ENCODE measurements at regions not wholly inside any gene's neighbourhood (a gene's known extent, or its start where the extent isn't known, plus 50 kb on each side); places are given as distances from the start of the nearest gene placed in this dataset.

- Histone ChIP-seq H3K4me1 (ENCODE audit: control insufficient read depth in 2 of 2, insufficient read depth in 2 of 2, low read length in 2 of 2) (no peaks in the 10 kb centered on the region), H3K9me3 (ENCODE audit: control insufficient read depth in 2 of 2, insufficient read depth in 1 of 2, low read length in 1 of 2) (no peaks in the 10 kb centered on the region), H3K4me3 (ENCODE audit: low read length in 2 of 2) (no peak overlapping the region), H3K27me3 (ENCODE audit: control insufficient read depth in 2 of 2, insufficient read depth in 1 of 2, low read length in 1 of 2) (no peaks in the 10 kb centered on the region), H3K27ac (ENCODE audit: low read depth in 1 of 2, low read length in 1 of 2) (no peak overlapping the region), H3K36me3 (ENCODE audit: control insufficient read depth in 2 of 2, insufficient read depth in 2 of 2, low read length in 1 of 2) (no peaks in the 10 kb centered on the region)
- 87% methylated on average over 2 of the region's 2 CpGs for WGBS
- no peak for DNase-seq (ENCODE audit: low read depth in 6 of 9, low spot score in 9 of 9)
These were observed 175.0 kb upstream of the LMNTD1 start for GRCh38 chr12:25728056-25728595.

- Histone ChIP-seq H3K9me3 (ENCODE audit: control insufficient read depth in 2 of 2, insufficient read depth in 1 of 2, low read length in 1 of 2) (no peaks in the 10 kb centered on the region), H3K4me3 (ENCODE audit: low read length in 2 of 2) (no peak overlapping the region), H3K4me1 (ENCODE audit: control insufficient read depth in 2 of 2, insufficient read depth in 2 of 2, low read length in 2 of 2) (no peaks in the 10 kb centered on the region), H3K27ac (ENCODE audit: low read depth in 1 of 2, low read length in 1 of 2) (no peak overlapping the region), H3K27me3 (ENCODE audit: control insufficient read depth in 2 of 2, insufficient read depth in 1 of 2, low read length in 1 of 2) (no peaks in the 10 kb centered on the region), H3K36me3 (ENCODE audit: control insufficient read depth in 2 of 2, insufficient read depth in 2 of 2, low read length in 1 of 2) (no peaks in the 10 kb centered on the region)
- DNase-seq (ENCODE audit: low read depth in 6 of 9, low spot score in 9 of 9): peak in 1 of 9 donors; percentile 26
- 41% methylated on average over 5 of the region's 5 CpGs for WGBS
These were observed 177.6 kb upstream of the LMNTD1 start for GRCh38 chr12:25730489-25731349.

- Histone ChIP-seq H3K9me3 (ENCODE audit: control insufficient read depth in 2 of 2, insufficient read depth in 1 of 2, low read length in 1 of 2) (no peaks in the 10 kb centered on the region), H3K4me1 (ENCODE audit: control insufficient read depth in 2 of 2, insufficient read depth in 2 of 2, low read length in 2 of 2) (no peaks in the 10 kb centered on the region), H3K27ac (ENCODE audit: low read depth in 1 of 2, low read length in 1 of 2) (no peak overlapping the region), H3K36me3 (ENCODE audit: control insufficient read depth in 2 of 2, insufficient read depth in 2 of 2, low read length in 1 of 2) (no peaks in the 10 kb centered on the region), H3K4me3 (ENCODE audit: low read length in 2 of 2) (no peak overlapping the region), H3K27me3 (ENCODE audit: control insufficient read depth in 2 of 2, insufficient read depth in 1 of 2, low read length in 1 of 2) (no peaks in the 10 kb centered on the region)
- DNase-seq (ENCODE audit: low read depth in 6 of 9, low spot score in 9 of 9): no peak
- WGBS: 97% methylated on average over 1 of the region's 1 CpG
These were observed 180.5 kb upstream of the LMNTD1 start for GRCh38 chr12:25733541-25733940.

GRCh38 chr12:25734529-25735180 is 181.6 kb upstream of the LMNTD1 start:
- WGBS: 78% methylated on average over 1 of the region's 1 CpG
- Histone ChIP-seq H3K9me3 (ENCODE audit: control insufficient read depth in 2 of 2, insufficient read depth in 1 of 2, low read length in 1 of 2) (no peaks in the 10 kb centered on the region), H3K4me1 (ENCODE audit: control insufficient read depth in 2 of 2, insufficient read depth in 2 of 2, low read length in 2 of 2) (no peaks in the 10 kb centered on the region), H3K27ac (ENCODE audit: low read depth in 1 of 2, low read length in 1 of 2) (no peak overlapping the region), H3K36me3 (ENCODE audit: control insufficient read depth in 2 of 2, insufficient read depth in 2 of 2, low read length in 1 of 2) (no peaks in the 10 kb centered on the region), H3K27me3 (ENCODE audit: control insufficient read depth in 2 of 2, insufficient read depth in 1 of 2, low read length in 1 of 2) (no peaks in the 10 kb centered on the region), H3K4me3 (ENCODE audit: low read length in 2 of 2) (no peak overlapping the region)
- DNase-seq (ENCODE audit: low read depth in 6 of 9, low spot score in 9 of 9): no peak

GRCh38 chr12:25740617-25741016 is 187.5 kb upstream of the LMNTD1 start:
- 98% methylated on average over 1 of the region's 1 CpG for WGBS
- Histone ChIP-seq H3K4me3 (ENCODE audit: low read length in 2 of 2) (no peak overlapping the region), H3K4me1 (ENCODE audit: control insufficient read depth in 2 of 2, insufficient read depth in 2 of 2, low read length in 2 of 2) (no peaks in the 10 kb centered on the region), H3K36me3 (ENCODE audit: control insufficient read depth in 2 of 2, insufficient read depth in 2 of 2, low read length in 1 of 2) (no peaks in the 10 kb centered on the region), H3K9me3 (ENCODE audit: control insufficient read depth in 2 of 2, insufficient read depth in 1 of 2, low read length in 1 of 2) (no peaks in the 10 kb centered on the region), H3K27me3 (ENCODE audit: control insufficient read depth in 2 of 2, insufficient read depth in 1 of 2, low read length in 1 of 2) (no peaks in the 10 kb centered on the region), H3K27ac (ENCODE audit: low read depth in 1 of 2, low read length in 1 of 2) (no peak overlapping the region)
- DNase-seq (ENCODE audit: low read depth in 6 of 9, low spot score in 9 of 9): no peak

- Histone ChIP-seq H3K9me3 (ENCODE audit: control insufficient read depth in 2 of 2, insufficient read depth in 1 of 2, low read length in 1 of 2) (no peaks in the 10 kb centered on the region), H3K36me3 (ENCODE audit: control insufficient read depth in 2 of 2, insufficient read depth in 2 of 2, low read length in 1 of 2) (no peaks in the 10 kb centered on the region), H3K4me1 (ENCODE audit: control insufficient read depth in 2 of 2, insufficient read depth in 2 of 2, low read length in 2 of 2) (no peaks in the 10 kb centered on the region), H3K27me3 (ENCODE audit: control insufficient read depth in 2 of 2, insufficient read depth in 1 of 2, low read length in 1 of 2) (no peaks in the 10 kb centered on the region), H3K4me3 (ENCODE audit: low read length in 2 of 2) (no peak overlapping the region), H3K27ac (ENCODE audit: low read depth in 1 of 2, low read length in 1 of 2) (no peak overlapping the region)
- WGBS: 100% methylated on average over 1 of the region's 1 CpG
- no peak for DNase-seq (ENCODE audit: low read depth in 6 of 9, low spot score in 9 of 9)
These were observed 188.8 kb upstream of the LMNTD1 start for GRCh38 chr12:25741917-25742316.

GRCh38 chr12:25743679-25744215 is 190.7 kb upstream of the LMNTD1 start:
- H3K27ac ChIP-seq (ENCODE audit: low read depth in 1 of 2, low read length in 1 of 2): no peak overlapping the region
- 75% methylated on average over 5 of the region's 5 CpGs for WGBS
- no peaks in the 10 kb centered on the region for H3K36me3 ChIP-seq (ENCODE audit: control insufficient read depth in 2 of 2, insufficient read depth in 2 of 2, low read length in 1 of 2)
- no peaks in the 10 kb centered on the region for H3K27me3 ChIP-seq (ENCODE audit: control insufficient read depth in 2 of 2, insufficient read depth in 1 of 2, low read length in 1 of 2)
- no peaks in the 10 kb centered on the region for H3K4me1 ChIP-seq (ENCODE audit: control insufficient read depth in 2 of 2, insufficient read depth in 2 of 2, low read length in 2 of 2)
- H3K4me3 ChIP-seq (ENCODE audit: low read length in 2 of 2): no peak overlapping the region
- H3K9me3 ChIP-seq (ENCODE audit: control insufficient read depth in 2 of 2, insufficient read depth in 1 of 2, low read length in 1 of 2): no peaks in the 10 kb centered on the region
- no peak for DNase-seq (ENCODE audit: low read depth in 6 of 9, low spot score in 9 of 9)

GRCh38 chr12:25744313-25744712 is 191.2 kb upstream of the LMNTD1 start:
- H3K9me3 ChIP-seq (ENCODE audit: control insufficient read depth in 2 of 2, insufficient read depth in 1 of 2, low read length in 1 of 2): no peaks in the 10 kb centered on the region
- DNase-seq (ENCODE audit: low read depth in 6 of 9, low spot score in 9 of 9): no peak
- no peak overlapping the region for H3K4me3 ChIP-seq (ENCODE audit: low read length in 2 of 2)
- 97% methylated on average over 4 of the region's 4 CpGs for WGBS
- H3K4me1 ChIP-seq (ENCODE audit: control insufficient read depth in 2 of 2, insufficient read depth in 2 of 2, low read length in 2 of 2): no peaks in the 10 kb centered on the region
- no peaks in the 10 kb centered on the region for H3K27me3 ChIP-seq (ENCODE audit: control insufficient read depth in 2 of 2, insufficient read depth in 1 of 2, low read length in 1 of 2)
- H3K36me3 ChIP-seq (ENCODE audit: control insufficient read depth in 2 of 2, insufficient read depth in 2 of 2, low read length in 1 of 2): no peaks in the 10 kb centered on the region
- no peak overlapping the region for H3K27ac ChIP-seq (ENCODE audit: low read depth in 1 of 2, low read length in 1 of 2)

- no peak overlapping the region for H3K4me3 ChIP-seq (ENCODE audit: low read length in 2 of 2)
- no peaks in the 10 kb centered on the region for H3K27me3 ChIP-seq (ENCODE audit: control insufficient read depth in 2 of 2, insufficient read depth in 1 of 2, low read length in 1 of 2)
- H3K9me3 ChIP-seq (ENCODE audit: control insufficient read depth in 2 of 2, insufficient read depth in 1 of 2, low read length in 1 of 2): no peaks in the 10 kb centered on the region
- H3K36me3 ChIP-seq (ENCODE audit: control insufficient read depth in 2 of 2, insufficient read depth in 2 of 2, low read length in 1 of 2): no peaks in the 10 kb centered on the region
- WGBS: 98% methylated on average over 2 of the region's 2 CpGs
- no peak overlapping the region for H3K27ac ChIP-seq (ENCODE audit: low read depth in 1 of 2, low read length in 1 of 2)
- no peak for DNase-seq (ENCODE audit: low read depth in 6 of 9, low spot score in 9 of 9)
- H3K4me1 ChIP-seq (ENCODE audit: control insufficient read depth in 2 of 2, insufficient read depth in 2 of 2, low read length in 2 of 2): no peaks in the 10 kb centered on the region
These were observed 192.2 kb upstream of the LMNTD1 start for GRCh38 chr12:25745281-25745680.
